ENCODE measurements at regions not wholly inside any gene's neighbourhood (a gene's known extent, or its start where the extent isn't known, plus 50 kb on each side); places are given as distances from the start of the nearest gene placed in this dataset.

GRCh38 chr5:164876793-164877192 is 1371.4 kb downstream of the MAT2B start:
- Histone ChIP-seq H3F3A (ENCODE audit: insufficient read depth, low read length, poor library complexity, severe bottlenecking) (no peaks in the 10 kb centered on the region), H3K79me2 (replicated peaks; ENCODE audit: insufficient read depth, low read length) (no peaks in the 10 kb centered on the region), H3K4me3 (ENCODE audit: low read length) (no peak overlapping the region), H3K9ac (ENCODE audit: low read length) (no peak overlapping the region), H3K9me2 (ENCODE audit: insufficient read depth, low read length) (no peaks in the 10 kb centered on the region), H3K27ac (ENCODE audit: low read length) (no peak overlapping the region), H4K20me1 (ENCODE audit: insufficient read depth) (no peaks in the 10 kb centered on the region), H3K9me3 (ENCODE audit: low read length) (no peaks in the 10 kb centered on the region), H3K4me2 (ENCODE audit: low read length) (no peak overlapping the region), H3K36me3 (ENCODE audit: insufficient read depth, low read length) (no peaks in the 10 kb centered on the region), H3K27me3 (ENCODE audit: insufficient read depth, low read depth, low read length) (no peaks in the 10 kb centered on the region), H2AFZ (ENCODE audit: low read depth, low read length) (no peak overlapping the region)
- TF ChIP-seq SMC3 (conservative IDR thresholded peaks at IDR 0.05; ENCODE audit: poor library complexity) (no peak), TAF1 (IDR thresholded peaks at IDR 0.05; ENCODE audit: low read depth) (no peak), EZH2 (IDR thresholded peaks at IDR 0.05; ENCODE audit: borderline replicate concordance, insufficient read depth, low read length, poor library complexity, severe bottlenecking) (no peak), EP300 (conservative IDR thresholded peaks at IDR 0.05; ENCODE audit: poor library complexity, severe bottlenecking) (no peak), RAD21 (conservative IDR thresholded peaks at IDR 0.05) (no peak), MXI1 (conservative IDR thresholded peaks at IDR 0.05; ENCODE audit: poor library complexity, severe bottlenecking) (no peak)

DNA sequence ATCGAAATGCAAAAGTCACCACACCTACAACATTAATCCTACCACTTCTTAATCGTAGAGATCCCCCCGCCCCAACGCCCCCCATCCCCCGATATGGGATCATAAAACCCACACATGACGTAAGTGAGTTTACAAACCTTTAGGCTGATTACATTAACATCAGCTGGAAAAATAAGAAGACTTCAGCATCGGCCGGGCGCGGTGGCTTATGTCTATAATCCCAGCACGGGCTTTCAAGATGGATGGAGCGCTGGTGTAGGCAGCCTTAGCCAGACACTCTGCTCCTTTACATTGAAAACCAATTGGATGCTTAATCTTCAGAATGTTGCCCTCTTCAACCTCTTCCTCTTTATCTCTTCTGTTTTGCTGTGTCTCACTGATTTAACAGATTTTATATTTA is 1376.0 kb downstream of the MAT2B start:
- no peaks in the 10 kb centered on the region for H3K36me3 ChIP-seq (ENCODE audit: insufficient read depth, low read length)
- H3K4me3 ChIP-seq (ENCODE audit: low read length), result no peak overlapping the region
- no peaks in the 10 kb centered on the region for H3K27me3 ChIP-seq (ENCODE audit: insufficient read depth, low read depth, low read length)
- no peaks in the 10 kb centered on the region for H3K9me2 ChIP-seq (ENCODE audit: insufficient read depth, low read length)
- no peak overlapping the region for H3K4me2 ChIP-seq (ENCODE audit: low read length)
- H3K79me2 ChIP-seq (replicated peaks; ENCODE audit: insufficient read depth, low read length), result no peaks in the 10 kb centered on the region
- no peaks in the 10 kb centered on the region for H3K9me3 ChIP-seq (ENCODE audit: low read length)
- no peak overlapping the region for H2AFZ ChIP-seq (ENCODE audit: low read depth, low read length)
- TF ChIP-seq SMC3 (conservative IDR thresholded peaks at IDR 0.05; ENCODE audit: poor library complexity), result no peak
- no peak for TF ChIP-seq EP300 (conservative IDR thresholded peaks at IDR 0.05; ENCODE audit: poor library complexity, severe bottlenecking)
- TF ChIP-seq POLR2AphosphoS5 (IDR thresholded peaks at IDR 0.05), result no peak
- TF ChIP-seq, protein P1, sequence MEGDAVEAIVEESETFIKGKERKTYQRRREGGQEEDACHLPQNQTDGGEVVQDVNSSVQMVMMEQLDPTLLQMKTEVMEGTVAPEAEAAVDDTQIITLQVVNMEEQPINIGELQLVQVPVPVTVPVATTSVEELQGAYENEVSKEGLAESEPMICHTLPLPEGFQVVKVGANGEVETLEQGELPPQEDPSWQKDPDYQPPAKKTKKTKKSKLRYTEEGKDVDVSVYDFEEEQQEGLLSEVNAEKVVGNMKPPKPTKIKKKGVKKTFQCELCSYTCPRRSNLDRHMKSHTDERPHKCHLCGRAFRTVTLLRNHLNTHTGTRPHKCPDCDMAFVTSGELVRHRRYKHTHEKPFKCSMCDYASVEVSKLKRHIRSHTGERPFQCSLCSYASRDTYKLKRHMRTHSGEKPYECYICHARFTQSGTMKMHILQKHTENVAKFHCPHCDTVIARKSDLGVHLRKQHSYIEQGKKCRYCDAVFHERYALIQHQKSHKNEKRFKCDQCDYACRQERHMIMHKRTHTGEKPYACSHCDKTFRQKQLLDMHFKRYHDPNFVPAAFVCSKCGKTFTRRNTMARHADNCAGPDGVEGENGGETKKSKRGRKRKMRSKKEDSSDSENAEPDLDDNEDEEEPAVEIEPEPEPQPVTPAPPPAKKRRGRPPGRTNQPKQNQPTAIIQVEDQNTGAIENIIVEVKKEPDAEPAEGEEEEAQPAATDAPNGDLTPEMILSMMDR (IDR thresholded peaks at IDR 0.05; ENCODE audit: poor library complexity, severe bottlenecking), result no peak
- TF ChIP-seq, protein P2, sequence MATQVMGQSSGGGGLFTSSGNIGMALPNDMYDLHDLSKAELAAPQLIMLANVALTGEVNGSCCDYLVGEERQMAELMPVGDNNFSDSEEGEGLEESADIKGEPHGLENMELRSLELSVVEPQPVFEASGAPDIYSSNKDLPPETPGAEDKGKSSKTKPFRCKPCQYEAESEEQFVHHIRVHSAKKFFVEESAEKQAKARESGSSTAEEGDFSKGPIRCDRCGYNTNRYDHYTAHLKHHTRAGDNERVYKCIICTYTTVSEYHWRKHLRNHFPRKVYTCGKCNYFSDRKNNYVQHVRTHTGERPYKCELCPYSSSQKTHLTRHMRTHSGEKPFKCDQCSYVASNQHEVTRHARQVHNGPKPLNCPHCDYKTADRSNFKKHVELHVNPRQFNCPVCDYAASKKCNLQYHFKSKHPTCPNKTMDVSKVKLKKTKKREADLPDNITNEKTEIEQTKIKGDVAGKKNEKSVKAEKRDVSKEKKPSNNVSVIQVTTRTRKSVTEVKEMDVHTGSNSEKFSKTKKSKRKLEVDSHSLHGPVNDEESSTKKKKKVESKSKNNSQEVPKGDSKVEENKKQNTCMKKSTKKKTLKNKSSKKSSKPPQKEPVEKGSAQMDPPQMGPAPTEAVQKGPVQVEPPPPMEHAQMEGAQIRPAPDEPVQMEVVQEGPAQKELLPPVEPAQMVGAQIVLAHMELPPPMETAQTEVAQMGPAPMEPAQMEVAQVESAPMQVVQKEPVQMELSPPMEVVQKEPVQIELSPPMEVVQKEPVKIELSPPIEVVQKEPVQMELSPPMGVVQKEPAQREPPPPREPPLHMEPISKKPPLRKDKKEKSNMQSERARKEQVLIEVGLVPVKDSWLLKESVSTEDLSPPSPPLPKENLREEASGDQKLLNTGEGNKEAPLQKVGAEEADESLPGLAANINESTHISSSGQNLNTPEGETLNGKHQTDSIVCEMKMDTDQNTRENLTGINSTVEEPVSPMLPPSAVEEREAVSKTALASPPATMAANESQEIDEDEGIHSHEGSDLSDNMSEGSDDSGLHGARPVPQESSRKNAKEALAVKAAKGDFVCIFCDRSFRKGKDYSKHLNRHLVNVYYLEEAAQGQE (IDR thresholded peaks at IDR 0.05; ENCODE audit: borderline replicate concordance), result no peak
- TF ChIP-seq RAD21 (conservative IDR thresholded peaks at IDR 0.05), result no peak
- no peak for TF ChIP-seq TAF1 (IDR thresholded peaks at IDR 0.05; ENCODE audit: low read depth)
- H3K27ac ChIP-seq (ENCODE audit: low read length), result no peak overlapping the region
- no peak overlapping the region for H3K9ac ChIP-seq (ENCODE audit: low read length)
- H3F3A ChIP-seq (ENCODE audit: insufficient read depth, low read length, poor library complexity, severe bottlenecking), result no peaks in the 10 kb centered on the region
- H4K20me1 ChIP-seq (ENCODE audit: insufficient read depth), result no peaks in the 10 kb centered on the region

DNA sequence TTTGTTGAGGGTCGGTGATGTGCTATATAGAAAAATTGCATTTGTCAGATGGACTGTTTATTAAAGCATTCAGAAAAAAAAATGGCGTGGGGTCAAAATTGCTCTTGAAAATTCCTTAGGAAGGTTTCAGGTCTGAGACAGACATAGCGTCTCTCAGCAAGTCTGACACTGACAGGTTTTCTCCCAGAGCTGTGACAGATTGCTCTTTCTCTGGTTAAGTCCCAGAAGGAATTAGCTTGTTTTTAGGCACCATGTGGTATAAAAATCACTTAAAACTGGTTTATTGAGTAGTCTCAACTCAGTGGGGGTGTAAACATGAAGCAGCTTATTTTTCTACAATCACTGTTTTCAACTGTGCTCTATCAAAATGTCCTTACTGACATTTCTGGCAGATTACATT is 1379.8 kb downstream of the MAT2B start:
- Histone ChIP-seq H3K4me3 (ENCODE audit: low read length) (no peak overlapping the region), H3K9ac (ENCODE audit: low read length) (no peak overlapping the region), H3K9me3 (ENCODE audit: low read length) (no peaks in the 10 kb centered on the region), H3K27ac (ENCODE audit: low read length) (no peak overlapping the region), H3K4me2 (ENCODE audit: low read length) (no peak overlapping the region), H4K20me1 (ENCODE audit: insufficient read depth) (no peaks in the 10 kb centered on the region), H3K79me2 (replicated peaks; ENCODE audit: insufficient read depth, low read length) (no peaks in the 10 kb centered on the region), H2AFZ (ENCODE audit: low read depth, low read length) (no peak overlapping the region), H3F3A (ENCODE audit: insufficient read depth, low read length, poor library complexity, severe bottlenecking) (no peaks in the 10 kb centered on the region), H3K27me3 (ENCODE audit: insufficient read depth, low read depth, low read length) (no peaks in the 10 kb centered on the region), H3K36me3 (ENCODE audit: insufficient read depth, low read length) (no peaks in the 10 kb centered on the region), H3K9me2 (ENCODE audit: insufficient read depth, low read length) (no peaks in the 10 kb centered on the region)
- TF ChIP-seq RAD21 (conservative IDR thresholded peaks at IDR 0.05) (no peak), MXI1 (conservative IDR thresholded peaks at IDR 0.05; ENCODE audit: poor library complexity, severe bottlenecking) (no peak), POLR2AphosphoS5 (IDR thresholded peaks at IDR 0.05) (peak; percentile 33), EZH2 (IDR thresholded peaks at IDR 0.05; ENCODE audit: borderline replicate concordance, insufficient read depth, low read length, poor library complexity, severe bottlenecking) (no peak), EP300 (conservative IDR thresholded peaks at IDR 0.05; ENCODE audit: poor library complexity, severe bottlenecking) (peak; percentile 65)
- TF ChIP-seq, protein P2 (IDR thresholded peaks at IDR 0.05; ENCODE audit: borderline replicate concordance), result no peak
